GM18861 (cell line): ENCODE measurements at regions not wholly inside any gene's neighbourhood (a gene's known extent, or its start where the extent isn't known, plus 50 kb on each side); places are given as distances from the start of the nearest gene placed in this dataset.

Experiments used
- ATAC-seq: cut with Tn5 transposase; IDR thresholded peaks from one replicate; pipeline ENCODE4 v1.9.1; 2021; ENCODE audit not compliant: unreplicated experiment

DNA sequence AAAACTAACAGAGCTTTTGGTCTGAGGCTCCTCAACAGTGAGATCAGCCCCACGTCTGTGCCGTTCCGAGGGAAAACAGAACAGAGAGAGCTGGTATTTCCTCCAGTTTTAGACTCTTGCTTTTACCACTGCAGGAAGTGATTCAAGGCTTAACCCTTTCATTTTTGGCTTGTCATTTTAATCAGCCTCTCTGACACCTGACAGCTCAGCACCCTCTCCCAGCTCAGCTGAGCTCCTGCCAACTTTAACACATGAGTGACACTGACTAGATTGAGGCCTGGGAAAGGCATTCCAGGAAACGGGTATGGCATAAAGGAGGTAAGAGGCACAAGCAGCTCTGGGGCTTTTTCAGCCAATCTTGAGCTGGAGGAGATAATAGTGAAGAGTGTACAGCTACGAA, 239.4 kb upstream of the SKOR2 start:
- ATAC-seq, result no peak

DNA sequence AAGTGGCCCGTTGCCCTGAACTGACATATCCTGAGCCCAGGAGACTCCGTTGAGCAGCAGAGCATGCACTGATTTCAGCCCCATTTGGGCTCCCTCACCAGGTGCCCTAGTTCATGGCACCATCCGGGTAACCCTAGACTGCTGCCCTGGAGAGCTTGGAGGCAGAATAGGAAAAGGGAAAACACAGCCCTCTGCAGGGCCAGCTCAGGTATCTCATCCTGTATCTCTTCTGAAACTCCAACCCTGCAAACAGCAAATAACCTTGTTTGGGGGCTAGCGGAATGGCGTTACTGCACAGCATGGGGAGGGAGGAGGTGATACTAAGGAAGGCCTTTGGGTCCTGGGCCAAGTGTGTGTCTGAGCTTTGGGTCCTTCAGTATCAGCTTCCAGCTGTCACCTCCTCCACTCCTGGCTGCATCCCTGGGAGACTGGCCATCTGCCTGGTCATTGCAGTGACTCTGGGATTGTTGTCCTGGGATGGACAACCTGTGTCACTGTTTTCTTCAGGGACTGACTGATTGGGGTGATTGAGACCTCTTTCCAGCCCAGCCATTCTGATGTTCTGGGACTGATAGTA, 233.8 kb upstream of the SKOR2 start:
- no peak for ATAC-seq

DNA sequence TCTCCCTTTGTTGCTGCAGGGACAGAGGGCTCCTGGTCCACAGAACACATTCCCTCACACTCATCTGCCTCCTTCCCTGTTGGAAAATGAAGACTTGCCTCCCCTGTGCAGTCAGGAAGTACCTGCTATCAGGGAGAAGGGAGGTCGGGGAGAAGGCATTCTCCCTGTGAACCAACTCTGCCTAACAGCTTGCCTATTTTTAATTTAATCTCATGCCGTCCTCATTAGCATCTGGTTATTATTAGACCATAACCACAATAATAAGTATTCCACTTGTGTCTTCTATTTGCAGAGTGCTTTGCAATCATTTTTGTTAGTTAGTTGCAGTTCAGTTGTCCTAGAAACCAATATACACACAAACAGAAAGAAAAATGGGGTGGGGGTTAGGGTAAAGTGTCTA, 232.6 kb upstream of the SKOR2 start:
- ATAC-seq, result no peak

DNA sequence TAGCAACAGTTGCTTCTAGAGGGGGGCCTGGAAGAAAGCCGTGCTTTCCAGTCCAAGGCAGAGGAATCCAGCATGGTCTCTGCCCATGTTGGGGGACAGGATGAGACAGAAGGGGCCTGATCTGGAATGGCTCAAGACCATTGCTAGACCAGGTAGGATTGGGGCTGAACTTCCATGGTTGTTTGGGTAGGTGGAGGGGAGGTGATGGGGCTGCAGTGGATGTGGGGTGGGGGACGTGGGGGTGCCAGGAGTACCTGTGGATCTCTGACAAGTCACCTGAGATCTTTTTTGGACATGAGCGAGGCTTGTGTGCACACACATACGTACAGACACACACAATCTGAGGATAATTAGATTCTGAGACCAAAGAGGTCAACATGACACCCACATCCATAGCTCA, 228.7 kb upstream of the SKOR2 start:
- no peak for ATAC-seq

DNA sequence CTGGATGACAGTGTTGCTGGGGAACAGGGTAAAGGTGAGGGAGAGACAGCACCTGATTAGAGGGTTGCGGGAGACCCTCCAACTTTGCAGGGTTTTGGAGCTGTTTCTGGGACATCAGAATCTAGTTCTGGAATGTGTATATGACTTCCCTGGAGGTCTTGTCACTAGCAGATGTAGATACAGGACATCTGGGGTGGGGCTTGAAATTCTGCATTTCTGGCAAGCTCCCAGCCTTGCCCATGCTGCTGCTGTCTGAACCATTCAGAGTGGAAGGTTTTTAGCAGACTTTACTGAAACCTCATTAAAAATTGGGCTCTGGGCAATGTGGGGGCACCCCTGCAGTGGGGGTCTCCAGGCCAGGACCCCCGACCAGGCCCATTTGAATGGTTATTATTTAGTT, 220.3 kb upstream of the SKOR2 start:
- ATAC-seq, result no peak

DNA sequence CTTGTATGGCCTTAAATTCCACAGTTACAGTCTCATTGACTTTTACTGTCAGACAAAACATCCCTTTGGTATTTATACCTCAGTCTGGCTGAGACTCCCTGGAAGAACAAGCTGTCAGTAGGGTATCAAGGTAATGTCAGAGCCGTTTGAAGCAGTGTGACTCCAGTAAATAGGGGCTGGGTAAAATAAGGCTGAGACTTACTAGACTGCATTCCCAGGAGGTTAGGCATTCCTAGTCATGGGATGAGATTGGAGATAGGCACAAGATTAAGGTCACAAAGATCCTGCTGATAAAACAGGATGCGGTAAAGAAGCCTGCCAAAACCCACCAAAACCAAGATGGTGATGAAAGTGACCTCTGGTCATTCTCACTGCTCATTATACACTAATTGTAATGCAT, 219.5 kb upstream of the SKOR2 start:
- no peak for ATAC-seq

DNA sequence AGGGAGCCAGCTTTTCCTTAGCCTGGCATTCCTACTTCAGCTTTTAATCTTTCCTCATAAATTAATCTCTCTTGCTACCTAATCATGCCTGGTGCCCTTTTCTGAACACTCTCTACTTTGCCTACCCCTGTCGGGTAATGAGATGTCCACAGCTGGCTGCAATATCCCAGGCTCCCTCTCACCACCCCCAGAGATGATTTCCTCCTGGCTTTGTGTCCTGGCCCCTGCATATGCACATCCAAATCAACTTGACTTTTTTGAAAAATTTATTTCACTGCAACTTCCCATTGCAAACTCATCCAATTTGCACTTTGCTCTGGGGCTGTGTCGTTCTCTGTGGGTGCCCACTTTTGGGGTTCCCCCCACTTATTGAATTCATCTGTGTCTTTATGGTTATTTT, 218.1 kb upstream of the SKOR2 start:
- no peak for ATAC-seq

DNA sequence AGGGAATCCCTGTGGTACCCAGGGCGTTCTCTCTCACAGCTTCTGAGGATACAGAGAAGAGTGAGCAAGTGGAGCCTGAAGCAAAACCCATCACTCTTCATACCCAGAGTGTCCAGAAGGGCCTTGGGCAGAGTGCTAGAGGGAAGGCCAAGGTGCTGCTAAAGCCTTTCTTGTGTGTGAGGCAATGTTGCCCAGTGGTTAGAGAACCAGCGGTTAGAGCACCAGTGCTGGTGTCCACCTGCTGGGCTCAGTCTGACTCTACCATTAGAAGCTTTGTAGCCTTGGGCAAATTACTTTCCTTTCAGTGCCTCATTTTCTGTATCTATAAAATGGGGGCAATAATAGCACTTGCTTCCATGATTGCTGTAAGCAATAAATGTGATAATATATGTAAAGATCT, 210.5 kb upstream of the SKOR2 start:
- no peak for ATAC-seq

DNA sequence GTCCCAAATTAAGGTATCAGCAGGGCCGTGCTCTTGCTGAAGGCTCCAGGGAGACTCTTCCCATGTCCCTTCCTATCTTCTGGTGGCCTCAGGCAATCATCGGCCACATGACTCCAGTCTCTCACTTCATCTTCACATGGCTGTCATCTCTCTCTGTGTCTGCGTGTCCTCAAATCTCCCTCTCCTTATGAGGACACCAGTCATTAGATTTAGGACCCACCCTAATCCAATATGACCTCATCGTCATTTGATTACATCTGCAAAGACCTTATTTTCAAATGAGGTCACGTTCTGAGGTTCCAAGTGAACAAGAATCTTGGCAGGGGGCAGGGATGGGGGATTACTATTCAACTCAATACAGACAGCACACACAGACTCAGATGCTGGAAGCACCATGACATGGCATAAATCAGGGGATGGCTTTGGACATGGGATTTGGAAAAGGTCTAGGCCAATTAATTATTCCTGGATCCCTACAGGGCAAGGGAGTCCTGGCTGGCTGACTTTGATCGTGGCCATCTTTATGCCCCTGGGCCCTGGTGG, 210.0 kb upstream of the SKOR2 start:
- ATAC-seq, result no peak

DNA sequence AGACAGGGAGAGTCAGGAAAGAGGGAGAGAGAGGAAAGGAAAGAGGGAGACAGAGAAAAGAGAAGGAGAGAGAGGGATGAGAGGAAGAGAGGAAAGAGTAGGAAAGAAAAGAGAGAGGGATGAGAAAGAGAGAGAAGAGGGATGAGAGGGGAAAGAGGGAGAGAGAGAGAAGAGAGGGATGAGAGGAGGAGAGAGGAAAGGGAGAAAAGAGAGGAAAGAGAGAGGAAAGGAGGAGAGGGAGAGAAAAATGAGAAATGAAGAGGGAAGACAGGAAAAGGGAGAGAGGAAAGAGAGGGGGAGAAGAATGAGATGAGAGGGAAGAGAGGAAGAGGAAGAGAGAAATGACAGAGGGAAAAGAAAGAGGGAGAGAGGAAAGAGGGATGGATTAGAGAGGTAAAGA, 207.0 kb upstream of the SKOR2 start:
- no peak for ATAC-seq

DNA sequence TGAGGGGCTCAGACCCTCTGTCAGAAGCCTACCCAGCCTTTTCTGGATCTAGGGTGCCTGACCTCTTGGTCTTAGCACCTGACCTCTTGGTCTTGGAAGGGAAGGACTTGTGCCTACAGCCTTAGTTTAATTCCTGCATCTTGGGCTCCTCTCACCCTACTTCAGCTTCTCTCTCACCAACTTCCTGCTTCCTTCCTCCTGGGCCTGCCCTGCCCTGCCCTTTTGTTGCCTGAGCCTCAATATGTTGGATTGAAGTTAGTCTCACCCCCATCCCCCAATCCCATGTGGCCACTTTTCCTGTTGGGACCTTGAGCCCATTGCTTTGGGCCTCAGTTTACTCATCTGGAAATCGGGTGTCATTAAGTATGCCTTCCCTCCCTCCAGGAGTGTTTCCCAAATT, 206.2 kb upstream of the SKOR2 start:
- no peak for ATAC-seq

DNA sequence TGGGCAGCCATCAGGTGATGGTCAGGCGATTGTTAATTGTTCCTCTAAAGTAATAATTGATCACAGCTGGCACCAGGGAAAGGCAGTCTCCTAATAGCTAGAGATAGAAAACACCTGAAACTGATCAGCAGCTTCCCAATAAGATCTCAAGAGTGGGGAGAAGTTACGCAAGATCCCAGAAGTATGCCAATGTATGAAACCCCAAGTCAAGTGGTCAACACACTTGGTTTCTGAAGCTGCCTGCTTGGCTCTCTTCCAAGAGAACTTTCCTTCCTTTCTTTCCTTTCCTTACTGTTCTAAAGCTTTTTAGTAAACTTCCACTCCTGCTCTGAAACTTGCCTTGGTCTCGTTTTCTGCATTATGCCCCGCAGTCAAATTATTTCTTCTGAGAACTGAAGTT, 201.6 kb upstream of the SKOR2 start:
- ATAC-seq, result no peak

DNA sequence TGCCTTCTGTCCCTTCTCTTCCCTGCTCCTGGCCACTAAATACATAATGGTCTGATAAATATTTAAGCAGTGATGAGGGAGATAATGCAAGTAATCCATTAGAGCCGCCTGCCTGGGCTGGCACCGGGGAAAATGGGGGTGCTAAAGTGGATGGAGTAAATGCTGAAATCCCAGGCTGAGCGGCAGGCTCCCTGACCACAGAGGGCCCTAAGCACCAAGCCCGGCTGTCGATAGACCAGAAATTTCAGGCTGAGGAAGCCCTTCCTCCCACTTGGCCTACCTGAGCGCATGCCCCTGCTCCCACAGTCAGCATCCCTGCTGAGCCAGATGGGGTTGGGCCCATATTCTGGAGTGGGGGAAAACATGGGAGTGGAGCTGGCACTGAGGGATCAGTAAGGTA, 197.5 kb upstream of the SKOR2 start:
- no peak for ATAC-seq

DNA sequence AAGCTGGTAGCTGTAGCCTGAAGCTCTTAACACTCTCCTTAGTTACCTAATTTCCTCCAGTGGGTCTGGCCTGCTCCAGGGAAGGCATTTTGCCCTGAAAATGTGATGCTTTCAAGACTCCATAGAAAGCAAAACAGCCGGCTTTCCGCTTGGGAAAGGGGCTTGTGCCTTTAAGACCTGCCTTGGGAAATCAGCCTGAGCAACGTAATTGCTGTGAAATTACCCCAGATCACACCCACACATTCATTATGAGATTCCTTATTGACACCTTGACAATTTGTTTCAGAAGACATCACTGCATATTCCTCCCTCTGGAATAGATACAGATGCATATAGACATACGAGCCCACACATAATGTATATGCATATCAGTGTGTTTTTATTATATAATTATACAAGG, 190.5 kb upstream of the SKOR2 start:
- ATAC-seq, result no peak

DNA sequence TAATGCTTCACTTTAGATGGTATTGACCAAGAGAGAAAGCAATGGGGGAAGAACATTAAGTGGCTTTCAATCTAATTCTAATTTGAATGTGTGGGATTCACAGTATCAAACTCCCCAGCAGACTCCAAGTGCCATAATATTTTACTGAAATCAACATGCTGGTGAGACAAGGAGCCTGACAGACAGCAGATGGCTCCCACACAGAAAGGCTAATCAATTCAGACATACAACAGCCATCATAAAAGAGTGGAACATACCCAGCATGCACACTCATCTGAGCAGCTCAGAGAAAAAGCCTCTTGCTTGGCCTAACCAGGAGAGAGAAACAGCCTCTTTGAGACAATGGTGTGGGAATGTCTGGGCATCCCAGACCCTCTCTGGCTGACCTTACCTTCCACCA, 186.5 kb upstream of the SKOR2 start:
- no peak for ATAC-seq

DNA sequence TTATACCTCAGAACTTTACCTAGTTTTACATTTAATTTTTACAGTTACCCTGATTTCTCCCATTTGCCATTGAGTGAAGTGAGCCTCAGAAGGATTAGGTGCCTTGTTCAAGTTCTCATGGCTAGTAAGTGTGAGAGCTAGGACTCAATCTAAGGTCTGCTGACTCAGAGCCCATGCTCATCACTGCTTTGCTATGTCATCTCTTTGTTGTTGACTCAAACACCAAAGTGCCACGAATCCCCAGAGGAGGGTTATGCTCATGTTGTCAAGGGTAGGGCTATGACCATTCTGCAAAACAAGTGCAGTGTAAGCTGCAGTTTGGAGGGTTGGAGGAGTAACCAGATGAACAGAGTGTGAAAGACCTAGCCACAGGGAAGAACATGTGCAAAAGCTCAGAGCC, 185.4 kb upstream of the SKOR2 start:
- ATAC-seq, result no peak

DNA sequence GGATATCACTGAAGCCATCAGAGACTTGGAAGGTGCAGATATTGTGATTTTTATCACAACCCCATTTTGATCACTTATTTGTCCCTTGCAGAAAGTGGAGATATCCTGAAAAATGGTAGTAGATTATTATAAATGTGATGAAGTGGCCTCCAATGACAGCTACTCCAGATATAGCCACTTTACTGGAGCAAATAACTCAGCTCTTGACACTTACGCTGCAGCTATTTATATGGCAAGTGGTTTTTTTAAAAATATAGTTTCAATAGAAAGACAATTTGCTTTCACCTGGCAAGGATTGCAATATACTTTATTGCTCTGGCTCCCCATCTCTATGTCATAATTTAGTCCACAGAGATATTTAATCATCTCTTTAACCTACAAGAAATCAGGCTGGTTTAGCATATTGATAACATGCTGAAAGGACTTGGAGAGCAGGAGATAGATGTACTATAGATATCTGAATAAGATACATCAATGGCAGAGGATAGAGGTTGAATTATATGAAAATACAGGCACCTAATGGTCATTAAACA, 182.8 kb upstream of the SKOR2 start:
- no peak for ATAC-seq

DNA sequence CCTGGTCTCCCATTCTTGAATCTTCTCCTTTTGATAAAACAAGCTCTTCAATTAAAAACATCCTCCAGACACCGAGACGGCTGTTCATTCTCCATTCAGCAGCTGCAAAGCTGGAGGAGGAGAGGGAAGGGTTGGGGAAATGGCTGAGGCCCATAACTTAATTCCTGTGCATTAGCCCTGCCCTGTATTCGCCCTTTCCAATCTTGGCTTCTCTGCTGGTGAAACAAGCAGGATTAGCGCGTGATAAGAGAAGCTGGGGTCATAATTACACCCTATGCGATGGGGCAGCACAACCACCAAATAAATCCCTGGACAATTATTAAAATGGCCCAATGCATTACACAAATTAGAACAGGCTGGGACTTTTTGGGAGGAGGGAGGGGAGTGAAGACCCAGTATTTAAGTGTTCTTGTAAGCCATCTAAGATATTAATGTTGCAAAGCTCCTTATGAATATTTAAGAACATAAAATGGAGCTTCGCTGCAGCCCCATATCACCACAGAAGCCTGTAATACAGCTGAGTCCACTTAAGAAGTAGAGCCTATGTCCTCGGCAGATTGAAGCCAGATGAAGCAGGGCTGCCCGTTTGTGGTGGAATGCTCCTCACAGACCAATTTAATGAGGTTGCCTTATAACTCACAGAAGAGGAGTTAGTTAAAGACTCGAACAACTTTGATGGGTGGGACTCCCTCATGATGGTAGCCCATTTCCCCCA, 176.6 kb upstream of the SKOR2 start:
- no peak for ATAC-seq

DNA sequence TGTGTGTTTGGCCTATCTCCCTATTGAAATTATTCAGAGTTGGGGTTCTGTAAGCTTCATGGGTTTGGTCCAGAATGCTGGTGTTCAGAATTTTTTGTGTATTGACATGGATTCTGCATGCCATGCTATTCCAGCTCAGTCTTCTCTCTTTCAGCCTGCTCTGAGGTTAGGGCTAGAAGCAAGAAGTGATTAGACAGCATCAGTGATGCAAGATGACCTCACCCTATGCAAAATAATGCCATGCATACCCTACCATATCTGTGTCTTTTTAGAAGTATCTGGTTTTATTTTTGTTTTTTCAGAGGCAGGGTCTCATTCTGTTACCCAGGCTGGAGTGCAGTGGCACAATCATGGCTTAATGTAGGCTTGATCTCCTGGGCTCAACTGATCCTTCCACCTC, 175.6 kb upstream of the SKOR2 start:
- no peak for ATAC-seq

DNA sequence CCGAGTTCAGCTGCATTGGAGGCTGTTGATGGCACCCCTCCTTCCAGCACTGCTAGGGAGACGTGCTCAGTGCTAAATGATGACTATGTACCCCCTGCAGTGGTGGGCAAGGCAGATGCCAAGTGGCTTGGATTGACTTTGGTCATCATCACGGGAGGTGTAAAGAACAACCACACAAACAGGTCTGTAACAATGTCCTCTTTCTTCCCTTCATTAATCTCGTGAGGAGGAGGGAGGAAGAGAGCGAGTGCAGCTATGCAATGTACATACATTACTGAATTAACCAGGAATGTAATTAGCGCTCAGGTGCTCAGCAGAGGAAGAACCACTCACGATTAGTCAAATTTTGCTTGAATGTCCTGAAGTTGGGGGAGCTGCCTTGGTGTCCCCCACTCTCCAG, 173.9 kb upstream of the SKOR2 start:
- no peak for ATAC-seq

DNA sequence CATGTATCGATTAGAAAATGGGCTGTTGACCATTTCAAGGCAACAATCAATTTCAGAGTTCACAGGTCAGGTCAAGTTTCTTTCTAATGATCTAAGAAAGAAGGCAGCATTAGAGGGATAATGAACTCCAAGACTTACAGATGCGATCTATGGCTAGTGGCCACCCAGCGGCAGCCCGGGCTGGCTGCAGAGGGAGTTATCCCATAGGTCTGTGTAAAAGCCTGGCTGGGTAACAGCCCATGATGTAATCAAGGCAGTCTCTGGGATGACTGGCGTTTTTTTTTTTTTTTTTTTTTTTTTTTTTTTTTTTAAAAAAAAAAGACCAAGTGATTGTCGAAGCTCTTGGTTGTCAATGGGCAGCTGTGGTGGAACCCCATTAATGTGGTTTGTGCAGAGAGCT, 171.1 kb upstream of the SKOR2 start:
- ATAC-seq, result no peak

DNA sequence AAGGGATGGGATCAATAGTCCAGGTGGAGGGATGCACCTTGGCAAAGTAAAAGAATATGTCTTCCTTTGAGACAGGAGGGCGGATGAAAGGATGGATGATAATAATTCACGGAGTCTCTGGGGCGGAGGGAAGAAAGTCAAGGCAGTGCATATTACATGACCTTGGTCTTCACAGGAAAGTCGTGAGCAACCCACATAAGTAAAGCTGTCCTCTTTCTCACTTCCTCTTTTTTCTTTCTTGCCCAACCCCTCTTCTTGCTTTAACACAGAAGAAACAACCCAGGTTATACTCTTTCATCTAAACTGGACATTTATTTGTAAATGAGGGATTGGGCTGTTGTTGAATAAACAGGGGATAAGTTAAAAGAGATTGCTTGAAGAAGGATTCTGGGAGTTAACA, 168.7 kb upstream of the SKOR2 start:
- ATAC-seq, result no peak

DNA sequence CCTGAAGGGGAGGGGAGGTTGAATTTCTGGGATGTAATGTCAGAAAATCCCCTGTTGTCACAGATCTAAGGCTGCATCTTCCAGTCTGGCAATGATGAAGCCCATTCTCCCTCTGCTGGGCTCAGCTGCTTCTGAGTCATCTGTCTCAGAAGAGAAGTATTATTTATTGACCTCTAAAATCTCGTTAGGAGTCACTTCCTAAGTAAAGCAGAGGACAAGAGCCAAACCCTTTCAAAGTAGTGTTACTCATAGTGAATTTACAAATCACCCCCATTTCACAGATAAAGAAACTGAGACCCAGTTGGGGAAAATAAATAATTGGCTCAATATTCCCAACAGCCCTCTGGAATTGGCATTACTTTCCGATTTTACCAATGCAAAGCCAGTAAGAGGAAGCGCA, 167.3 kb upstream of the SKOR2 start:
- no peak for ATAC-seq
